ENCODE measurements at regions not wholly inside any gene's neighbourhood (a gene's known extent, or its start where the extent isn't known, plus 50 kb on each side); places are given as distances from the start of the nearest gene placed in this dataset.

- no peak for TF ChIP-seq TAF1 (IDR thresholded peaks at IDR 0.05; ENCODE audit: low read depth, low read length)
- TF ChIP-seq POLR2AphosphoS5 (IDR thresholded peaks at IDR 0.05; ENCODE audit: low read depth, low read length): no peak
- TF ChIP-seq POLR2A (IDR thresholded peaks at IDR 0.05; ENCODE audit: low read depth, low read length): no peak
- TF ChIP-seq PAX5 (IDR thresholded peaks at IDR 0.05; ENCODE audit: insufficient read depth, low read length, severe bottlenecking): no peak
- no peak for TF ChIP-seq SPI1 (IDR thresholded peaks at IDR 0.05; ENCODE audit: low read depth, low read length)
These were observed 277.5 kb downstream of the PLK2 start for GRCh38 chr5:58182287-58182841.
